Stimulated activated CD8-positive, alpha-beta memory T cell treated with anti-CD3 and anti-CD28 coated beads, Interleukin-7, amount 100 ng/mL, for 48 hours (primary cell): ENCODE measurements at regions not wholly inside any gene's neighbourhood (a gene's known extent, or its start where the extent isn't known, plus 50 kb on each side); places are given as distances from the start of the nearest gene placed in this dataset.
"Not testable (repeated sequence)": the region's sequence is repeated elsewhere in the genome, so short reads cannot be mapped to it uniquely, and the experiment has no call there.

Source experiments
- DNase-seq, 2 donors: peaks; one replicate each; pipeline ENCODE4 v3.0.0-alpha.2; 2020; ENCODE audit warnings: low read depth in 1 of 2; ENCODE audit errors: extremely low read depth in 1 of 2

DNA sequence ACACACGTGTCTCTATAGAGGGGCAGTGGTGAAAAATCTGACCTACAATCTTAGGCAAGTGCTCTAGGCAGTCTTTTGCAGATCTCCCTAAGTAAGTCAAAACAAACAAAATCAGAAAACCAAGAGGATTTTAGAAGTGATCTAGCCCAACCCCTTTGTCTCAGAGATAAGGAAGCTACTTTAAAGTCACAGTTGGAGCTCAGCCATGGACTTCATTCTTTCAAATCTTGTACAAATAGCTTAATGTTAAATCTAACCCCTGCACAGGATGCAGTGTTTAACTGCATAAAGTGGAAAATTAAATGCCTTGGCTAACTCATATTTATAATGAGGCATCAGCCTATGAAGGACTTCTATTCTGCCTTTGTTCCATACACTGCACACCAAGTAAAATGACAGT, 135.1 kb upstream of the RFX3 start:
- DNase-seq: no peak

DNA sequence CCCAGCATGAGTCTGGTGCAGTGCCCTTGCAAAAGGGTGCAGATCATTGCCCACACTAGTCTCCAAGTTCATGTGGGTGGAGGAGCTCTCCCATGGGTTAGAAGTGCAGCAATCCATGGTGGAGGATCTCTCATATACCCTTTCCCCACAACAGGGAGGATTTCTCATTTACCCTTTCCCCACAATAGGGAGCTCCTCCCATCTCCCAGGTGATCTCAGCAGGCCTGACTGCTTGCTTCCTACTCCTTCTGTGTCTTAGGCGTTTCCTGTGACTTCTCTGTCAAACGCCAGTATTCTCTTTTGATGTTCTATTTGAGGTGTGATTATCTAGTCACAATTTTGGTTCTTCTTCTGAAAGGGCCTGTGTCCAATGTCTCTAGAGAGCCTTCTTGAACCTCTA, 133.8 kb upstream of the RFX3 start:
- DNase-seq: no peak

DNA sequence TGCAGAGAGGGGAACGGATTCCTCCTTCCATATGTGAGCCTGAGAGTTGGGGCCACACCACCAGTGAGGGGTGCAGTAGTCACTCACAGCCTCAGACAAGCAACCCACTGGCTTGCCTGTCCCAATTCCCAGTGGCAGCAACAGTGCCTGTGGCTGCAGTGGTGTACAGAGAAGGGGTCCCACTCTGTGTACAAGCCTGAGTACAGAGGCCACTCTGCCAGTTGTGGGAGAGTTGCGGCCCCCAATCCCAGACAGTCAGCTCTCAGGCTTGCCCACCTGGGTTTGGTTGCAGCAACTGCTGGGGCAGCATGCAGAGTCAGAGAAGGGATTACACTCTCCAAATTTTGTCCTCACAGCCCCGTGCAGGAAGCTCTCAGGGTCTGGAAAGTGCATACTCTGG, 133.2 kb upstream of the RFX3 start:
- no peak for DNase-seq

DNA sequence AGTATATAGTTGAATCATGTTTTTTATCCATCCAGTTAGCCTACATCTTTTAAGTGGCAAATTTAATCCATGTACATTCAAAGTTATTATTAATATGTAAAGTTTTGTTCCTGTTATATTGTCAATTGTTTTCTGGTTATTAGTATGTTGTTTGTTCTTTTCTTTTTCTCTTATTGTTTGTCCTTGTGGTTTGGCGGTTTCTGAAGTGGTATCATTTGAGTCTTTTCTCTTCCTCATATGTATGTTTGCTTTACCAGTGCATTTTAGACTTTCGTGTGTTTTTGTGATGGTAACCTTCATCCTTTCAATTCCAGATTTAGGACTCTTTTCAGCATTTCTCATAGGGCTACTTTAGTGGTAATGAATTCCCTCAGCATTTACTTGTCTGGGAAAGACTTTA, 130.4 kb upstream of the RFX3 start:
- no peak for DNase-seq

DNA sequence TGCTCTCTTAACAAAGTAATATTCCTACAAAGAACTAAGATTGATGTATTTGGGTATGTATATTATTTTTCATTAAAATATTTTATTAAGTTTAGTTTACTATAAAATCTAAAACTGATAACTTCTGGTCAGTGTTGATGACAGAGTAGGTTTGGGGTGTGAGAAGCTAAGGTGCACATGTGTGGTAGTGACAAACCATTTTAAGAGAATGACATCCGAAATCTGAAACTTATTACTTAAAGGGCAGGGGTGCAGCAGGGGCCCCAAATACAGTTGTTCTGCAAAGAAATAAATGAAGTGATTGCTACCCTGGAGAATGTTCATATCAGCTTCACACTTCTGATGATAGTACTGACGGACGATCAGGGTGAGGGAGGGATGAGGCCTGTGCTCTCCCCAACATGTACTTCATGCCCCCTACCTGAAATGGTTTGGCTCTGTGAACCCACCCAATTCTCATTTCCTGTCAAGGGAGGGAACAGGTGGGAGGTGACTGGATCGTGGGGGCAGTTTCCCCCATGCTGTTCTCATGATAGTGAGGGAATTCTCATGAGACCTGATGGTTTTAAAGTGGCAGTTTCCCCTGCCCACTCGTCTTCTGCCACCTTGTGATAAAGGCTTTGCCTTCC, 125.3 kb upstream of the RFX3 start:
- no peak for DNase-seq

DNA sequence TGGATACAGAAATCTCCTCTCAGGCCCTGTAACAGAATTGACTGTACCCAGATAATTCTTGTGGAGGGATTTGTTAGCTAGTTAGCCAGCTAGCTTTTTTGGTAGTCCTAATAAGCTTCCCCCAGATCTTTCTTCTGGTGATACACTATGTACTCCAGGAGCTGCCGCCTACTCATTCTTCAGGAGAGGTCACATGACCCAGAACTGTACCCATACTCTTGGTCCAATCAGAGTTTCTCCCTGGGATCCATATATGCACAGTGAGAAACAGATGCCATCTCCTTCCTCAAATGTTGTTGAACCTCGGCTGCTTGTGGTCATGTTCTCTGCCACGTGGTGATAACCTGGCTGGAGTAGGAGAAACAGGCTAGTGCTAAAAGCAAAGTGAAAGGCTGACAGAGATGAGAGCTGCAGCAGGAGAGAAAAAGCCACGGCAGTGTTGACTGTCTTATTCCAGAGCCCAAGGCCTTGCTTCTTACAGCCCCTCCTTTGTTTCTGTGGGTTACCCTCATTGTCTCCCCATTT, 123.0 kb upstream of the RFX3 start:
- DNase-seq: no peak

DNA sequence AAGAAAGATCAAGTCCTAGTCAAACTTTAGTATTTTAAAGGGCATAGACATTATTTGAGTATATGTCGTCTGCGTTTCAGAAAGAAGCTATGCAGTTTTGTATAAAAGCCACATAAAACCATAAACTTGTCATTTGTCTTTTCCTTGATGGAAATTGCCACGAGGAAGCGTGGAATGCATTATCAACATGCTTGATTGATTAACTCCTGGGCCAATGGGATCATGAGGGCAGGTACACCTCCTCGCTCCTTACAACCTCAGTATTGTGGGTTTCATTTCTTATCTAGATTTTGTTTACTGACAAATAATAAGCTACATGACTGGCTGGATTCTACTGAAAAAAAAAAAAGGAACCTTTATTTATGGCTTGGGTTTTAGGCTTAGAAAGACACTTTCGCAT, 122.5 kb upstream of the RFX3 start:
- no peak for DNase-seq

DNA sequence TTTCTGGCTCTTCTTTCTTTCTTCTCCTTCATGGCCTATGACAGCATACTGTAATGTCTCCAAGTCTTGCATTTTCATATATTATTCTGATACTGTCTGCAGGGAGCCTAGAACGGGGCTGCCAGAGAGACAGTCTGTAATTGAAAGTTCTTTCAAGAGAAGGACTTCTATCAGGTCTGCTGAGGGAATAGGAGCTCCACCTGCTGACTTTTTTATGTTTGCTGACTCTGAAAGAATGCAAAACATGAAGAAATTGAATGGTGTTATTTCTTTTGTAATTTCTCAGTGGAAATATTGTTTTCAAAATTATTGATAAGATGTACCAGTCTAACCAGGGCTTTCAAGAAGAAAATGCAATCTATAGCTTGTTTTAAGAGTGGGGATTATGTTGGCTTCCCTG, 121.9 kb upstream of the RFX3 start:
- DNase-seq: no peak

DNA sequence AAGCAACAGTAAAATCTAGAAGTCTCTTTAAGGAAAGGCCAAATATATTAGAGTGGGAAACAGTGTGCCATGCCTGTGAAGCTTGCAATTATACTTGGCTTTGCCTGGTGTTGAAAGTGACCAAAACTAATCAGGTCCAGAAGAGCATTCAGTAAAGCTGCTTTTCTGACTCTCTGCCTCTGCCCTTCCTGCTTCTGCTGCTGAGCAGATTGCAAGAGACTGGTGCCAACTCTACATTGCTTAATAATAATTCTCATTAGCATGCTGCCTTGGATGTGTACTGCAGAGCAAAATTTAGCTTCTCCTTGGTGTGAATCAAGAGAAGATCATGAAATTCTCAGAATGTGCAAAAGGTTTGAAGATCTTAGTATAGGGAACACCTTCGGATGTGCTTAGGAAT, 120.4 kb upstream of the RFX3 start:
- DNase-seq: no peak

DNA sequence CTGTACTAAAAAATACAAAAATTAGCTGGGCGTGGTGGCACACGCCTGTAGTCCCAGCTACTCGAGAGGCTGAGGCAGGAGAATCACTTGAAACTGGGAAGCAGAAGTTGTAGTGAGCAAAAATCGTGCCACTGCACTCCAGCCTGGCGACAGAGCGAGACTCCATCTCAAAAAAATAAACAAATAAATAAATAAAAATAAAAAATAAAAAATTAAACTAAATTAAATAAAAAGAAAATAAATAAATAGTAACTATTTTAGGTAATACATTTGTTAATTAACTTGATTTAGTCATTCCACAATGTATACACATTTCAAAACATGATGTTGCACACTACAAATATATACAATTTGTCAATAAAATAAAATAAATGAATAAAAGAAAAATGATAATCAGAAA, 116.3 kb upstream of the RFX3 start:
- not testable (repeated sequence) for DNase-seq

DNA sequence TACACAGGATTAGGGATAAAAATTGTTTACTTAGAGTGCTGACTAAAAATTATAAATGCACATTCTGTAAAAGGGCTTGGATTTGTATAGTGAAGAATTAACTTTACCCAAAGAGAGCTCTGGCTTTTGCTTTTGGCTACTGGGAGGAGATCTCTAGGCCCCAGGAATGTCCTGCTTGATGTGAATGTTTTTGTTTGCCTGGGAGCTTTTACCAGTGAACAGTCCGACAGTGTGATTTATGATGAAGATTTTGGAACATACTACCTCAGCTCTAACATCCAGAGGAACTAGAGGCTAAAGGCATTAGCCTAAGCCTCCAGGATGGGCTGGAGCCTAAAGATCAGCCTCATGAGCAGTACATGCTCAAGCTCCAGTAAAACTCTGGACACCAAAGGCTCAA, 103.7 kb upstream of the RFX3 start:
- no peak for DNase-seq

DNA sequence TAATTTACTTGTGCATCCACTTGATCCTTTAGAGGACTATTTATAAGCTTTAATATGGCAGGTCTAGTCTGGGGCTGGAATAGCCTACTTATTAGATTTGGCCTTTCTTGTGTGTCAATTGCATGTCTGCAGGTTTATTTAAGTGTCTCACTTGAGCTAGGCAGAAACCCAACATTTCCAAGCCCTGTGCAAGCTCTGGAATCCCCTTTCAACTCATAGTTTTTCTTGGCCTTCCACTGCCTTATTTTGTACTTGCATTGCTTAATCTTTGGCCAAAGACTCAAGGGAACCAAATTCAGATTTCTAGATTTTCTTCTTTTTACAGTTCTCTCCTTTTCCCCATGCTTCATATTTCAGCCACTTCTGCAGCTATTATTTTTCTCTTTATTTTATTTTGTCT, 102.4 kb upstream of the RFX3 start:
- DNase-seq: no peak

DNA sequence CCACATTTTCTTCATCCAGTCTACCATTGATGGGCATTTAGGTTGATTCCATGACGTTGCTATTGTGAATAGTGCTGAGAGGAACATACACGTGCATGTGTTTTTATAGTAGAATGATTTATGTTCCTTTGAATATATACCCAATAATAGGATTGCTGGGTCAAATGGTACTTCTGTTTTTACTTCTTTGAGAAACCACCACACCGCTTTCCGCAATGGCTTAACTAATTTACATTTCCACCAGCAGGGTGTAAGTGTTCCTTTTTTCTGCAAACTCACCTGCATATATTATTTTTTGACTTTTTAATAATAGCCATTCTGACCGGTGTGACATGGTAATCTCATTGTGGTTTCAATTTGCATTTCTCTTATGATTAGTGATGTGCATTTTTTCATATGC, 82.2 kb upstream of the RFX3 start:
- DNase-seq: no peak

DNA sequence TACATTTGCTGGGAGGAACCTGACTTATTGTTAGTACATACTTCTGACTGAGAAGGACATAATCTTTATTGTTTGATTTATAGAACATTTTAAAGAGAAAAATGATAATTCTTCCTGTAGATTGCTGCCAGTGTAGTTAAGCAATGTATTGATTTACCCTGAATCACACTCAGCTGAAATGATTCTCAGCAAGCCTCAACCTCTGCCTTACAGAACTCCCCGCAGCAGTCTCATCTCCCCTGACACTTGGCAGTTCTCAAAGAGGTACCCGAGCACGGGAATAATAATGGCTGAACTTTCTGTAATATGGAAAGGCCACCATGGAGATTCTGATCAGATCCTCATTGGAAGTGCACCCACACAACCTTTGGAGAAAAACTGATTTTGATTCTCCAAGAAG, 74.9 kb upstream of the RFX3 start:
- no peak for DNase-seq

DNA sequence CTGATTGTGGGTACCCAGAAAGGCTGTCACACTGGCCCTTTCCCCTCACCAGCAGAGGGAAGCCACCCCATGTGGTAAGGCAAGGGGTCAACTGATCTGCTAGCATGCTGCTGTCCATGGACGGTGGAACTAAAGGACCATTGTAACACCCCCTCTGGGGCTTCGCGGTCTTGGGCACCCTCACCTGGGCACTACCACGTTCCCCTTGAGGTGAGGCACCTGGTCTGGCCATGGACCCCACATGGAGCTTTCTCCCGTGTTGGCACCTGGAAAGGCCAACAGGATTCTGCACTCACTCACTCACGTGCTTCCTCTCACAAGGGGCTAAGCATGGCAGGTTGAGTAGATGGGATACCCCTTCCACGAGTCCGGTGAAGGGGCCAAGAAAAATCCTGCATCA, 72.0 kb upstream of the RFX3 start:
- no peak for DNase-seq

DNA sequence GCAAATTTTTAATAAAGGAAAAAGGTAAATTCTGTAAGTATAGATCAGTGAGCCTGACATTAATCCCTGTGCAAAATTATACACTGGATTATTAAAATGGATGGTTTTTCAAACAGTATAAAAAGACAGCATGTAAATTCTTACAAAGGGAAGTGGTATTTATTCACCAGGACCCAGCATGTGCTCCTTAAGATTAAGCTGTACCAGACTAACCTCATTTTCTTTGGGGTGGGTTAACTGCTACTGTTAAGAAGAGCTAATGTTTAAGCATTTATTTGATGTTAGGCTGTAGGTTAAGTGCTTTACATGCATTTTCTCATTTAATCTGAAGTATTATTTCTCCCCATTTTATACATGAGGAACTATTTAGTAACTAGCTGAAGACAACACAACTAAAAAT, 60.3 kb upstream of the RFX3 start:
- no peak for DNase-seq

DNA sequence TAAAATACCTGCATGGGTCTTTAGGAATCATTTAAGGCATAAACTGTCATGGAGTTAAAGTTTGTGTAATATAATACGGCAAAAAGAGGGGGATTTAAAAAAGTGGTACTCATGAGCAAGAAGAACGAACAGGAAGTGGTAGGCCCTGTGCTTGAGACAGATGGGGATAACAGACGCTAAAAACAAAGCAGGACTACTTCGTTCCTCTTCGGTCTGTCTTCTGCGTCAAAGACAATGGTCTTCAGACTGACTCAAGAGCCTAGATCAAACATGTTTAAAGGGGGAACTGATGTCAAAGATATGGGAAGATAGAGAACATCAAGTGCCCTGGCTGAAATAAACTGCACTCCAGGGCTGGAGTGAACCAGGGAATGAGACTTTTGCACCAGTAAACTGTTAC, 59.8 kb upstream of the RFX3 start:
- no peak for DNase-seq

DNA sequence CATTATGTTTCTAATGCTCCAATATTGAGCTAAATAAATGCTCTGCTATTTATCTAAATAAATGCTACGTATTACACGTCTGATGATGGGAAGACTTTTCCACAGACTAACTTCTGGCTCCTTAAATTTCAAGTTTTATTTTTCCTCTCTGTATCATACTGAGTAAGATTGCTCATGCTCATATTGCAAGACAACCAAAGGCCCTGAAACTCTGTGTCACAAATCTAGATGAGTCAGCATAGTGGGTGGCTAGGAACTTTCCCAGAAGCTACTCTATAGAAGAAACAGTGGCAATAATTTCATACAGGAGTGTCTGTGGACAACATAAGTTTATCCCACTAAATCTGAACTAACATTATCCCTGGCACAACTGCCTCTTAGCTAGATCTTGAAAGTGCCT, 53.0 kb upstream of the RFX3 start:
- DNase-seq: no peak

DNA sequence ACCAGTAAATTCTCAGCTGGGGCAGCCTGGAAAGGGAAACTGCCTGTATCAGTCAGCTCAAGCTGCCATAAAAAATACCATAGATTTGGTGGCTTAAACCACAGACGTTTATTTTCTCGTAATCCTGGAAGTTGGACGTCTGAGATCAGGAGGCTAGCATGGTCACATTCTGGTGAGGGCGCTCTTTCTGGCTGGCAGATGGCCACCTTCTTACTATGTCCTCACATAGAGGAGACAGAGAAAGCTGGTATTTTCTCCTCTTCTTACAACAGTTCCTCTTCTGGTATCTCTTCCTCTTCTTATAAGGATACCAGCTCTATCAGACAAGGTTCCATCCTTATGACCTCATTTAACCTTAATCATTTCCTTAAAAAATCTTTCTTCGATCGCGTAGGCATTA, 50.5 kb upstream of the RFX3 start:
- no peak for DNase-seq

DNA sequence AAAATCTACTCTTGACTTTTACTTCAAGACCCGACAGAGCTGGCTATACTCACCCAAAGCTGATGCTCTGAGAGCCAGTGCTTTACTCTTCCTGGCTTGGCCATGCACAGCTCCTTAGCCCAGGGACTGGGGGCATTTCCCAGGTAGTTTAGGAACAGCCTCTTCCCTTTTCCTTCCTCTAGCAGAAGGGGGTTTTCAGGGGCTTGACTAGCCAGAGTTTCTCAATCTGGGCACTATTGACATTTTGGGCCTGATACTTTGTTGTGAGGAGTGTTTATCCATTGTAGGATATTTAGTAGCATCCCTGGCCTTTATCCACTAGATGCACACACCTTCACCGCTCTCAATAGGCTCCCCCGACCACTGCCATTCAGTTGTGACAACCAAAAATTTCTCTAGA, 50.0 kb upstream of the RFX3 start:
- no peak for DNase-seq
